ENCODE measurements at regions not wholly inside any gene's neighbourhood (a gene's known extent, or its start where the extent isn't known, plus 50 kb on each side); places are given as distances from the start of the nearest gene placed in this dataset.

DNA sequence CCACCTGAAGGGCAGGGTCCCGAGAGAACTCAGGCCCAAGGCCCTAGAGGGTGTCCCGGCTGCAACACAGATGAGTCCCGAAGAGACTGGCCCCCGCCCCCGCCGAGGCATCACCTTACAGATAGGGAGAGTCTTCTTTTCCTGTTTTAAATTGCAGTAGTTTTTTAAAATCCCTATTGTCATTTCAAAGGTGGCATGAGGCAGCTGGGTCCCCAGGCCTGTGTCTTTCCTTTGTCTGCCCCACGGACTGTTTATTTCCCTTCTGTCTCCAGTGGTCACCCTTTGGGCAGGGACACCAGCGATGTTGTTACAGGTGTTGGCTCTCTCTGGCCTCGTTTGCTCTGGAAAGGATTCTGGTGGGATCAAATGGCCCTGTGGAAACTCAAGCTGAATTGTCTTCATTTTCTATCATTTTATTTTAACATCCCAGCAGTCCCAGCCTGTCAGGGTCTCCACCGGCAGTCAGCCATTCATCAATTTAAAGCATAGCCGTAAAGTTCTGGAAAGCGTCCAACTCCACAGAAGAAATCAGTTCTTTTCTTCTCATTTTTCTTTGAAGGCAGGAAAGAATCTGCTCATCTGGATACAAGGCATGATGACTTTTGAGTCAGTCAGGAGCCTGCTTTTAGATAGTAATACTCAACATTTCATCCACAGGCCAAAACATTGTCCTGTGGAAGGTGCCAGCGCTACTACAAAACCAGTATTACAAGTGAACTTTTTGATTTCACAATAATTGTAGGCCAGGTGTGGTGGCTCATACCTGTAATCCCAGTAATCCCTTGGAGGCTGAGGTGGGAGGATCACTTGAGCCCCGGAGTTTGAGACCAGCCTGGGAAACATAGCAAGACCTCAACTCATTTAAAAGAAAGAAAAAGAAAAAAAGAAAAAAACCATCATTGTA, 96.2 kb downstream of the HES1 start:
- no peaks in the 10 kb centered on the region for H3K27me3 ChIP-seq
- H3K9me3 ChIP-seq: no peaks in the 10 kb centered on the region
- DNase-seq: no peak
- no peaks in the 10 kb centered on the region for H3K4me1 ChIP-seq
- no peak overlapping the region for H3K4me3 ChIP-seq
- no peak overlapping the region for H3K27ac ChIP-seq
- no peaks in the 10 kb centered on the region for H3K36me3 ChIP-seq
- TF ChIP-seq, protein P1, sequence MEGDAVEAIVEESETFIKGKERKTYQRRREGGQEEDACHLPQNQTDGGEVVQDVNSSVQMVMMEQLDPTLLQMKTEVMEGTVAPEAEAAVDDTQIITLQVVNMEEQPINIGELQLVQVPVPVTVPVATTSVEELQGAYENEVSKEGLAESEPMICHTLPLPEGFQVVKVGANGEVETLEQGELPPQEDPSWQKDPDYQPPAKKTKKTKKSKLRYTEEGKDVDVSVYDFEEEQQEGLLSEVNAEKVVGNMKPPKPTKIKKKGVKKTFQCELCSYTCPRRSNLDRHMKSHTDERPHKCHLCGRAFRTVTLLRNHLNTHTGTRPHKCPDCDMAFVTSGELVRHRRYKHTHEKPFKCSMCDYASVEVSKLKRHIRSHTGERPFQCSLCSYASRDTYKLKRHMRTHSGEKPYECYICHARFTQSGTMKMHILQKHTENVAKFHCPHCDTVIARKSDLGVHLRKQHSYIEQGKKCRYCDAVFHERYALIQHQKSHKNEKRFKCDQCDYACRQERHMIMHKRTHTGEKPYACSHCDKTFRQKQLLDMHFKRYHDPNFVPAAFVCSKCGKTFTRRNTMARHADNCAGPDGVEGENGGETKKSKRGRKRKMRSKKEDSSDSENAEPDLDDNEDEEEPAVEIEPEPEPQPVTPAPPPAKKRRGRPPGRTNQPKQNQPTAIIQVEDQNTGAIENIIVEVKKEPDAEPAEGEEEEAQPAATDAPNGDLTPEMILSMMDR (IDR thresholded peaks at IDR 0.05): no peak
- TF ChIP-seq POLR2A (IDR thresholded peaks at IDR 0.05): no peak

DNA sequence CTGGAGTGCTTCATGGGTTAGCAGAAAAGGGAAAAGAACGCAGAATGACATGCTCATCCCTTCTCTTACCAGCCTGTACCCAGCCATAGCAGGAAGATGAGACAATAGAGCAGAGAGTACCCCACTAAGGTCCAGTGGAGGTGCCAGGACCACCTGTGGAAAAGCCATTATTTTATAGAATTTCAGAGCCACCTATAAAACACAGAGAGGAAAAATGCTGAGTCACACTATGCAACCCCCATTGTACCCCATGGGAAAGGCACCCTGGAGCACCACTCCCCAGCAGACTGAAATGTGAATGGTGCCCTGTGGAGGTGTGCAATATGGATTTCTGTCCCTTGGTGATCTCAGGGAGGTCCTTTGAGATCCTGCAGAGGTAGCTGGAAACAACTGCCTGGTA, 97.2 kb downstream of the HES1 start:
- no peak for TF ChIP-seq POLR2A (IDR thresholded peaks at IDR 0.05)
- TF ChIP-seq, protein P1 (IDR thresholded peaks at IDR 0.05): no peak
- Histone ChIP-seq H3K36me3 (no peaks in the 10 kb centered on the region), H3K27me3 (no peaks in the 10 kb centered on the region), H3K4me3 (no peak overlapping the region), H3K4me1 (no peaks in the 10 kb centered on the region), H3K9me3 (no peaks in the 10 kb centered on the region), H3K27ac (no peak overlapping the region)
- no peak for DNase-seq

DNA sequence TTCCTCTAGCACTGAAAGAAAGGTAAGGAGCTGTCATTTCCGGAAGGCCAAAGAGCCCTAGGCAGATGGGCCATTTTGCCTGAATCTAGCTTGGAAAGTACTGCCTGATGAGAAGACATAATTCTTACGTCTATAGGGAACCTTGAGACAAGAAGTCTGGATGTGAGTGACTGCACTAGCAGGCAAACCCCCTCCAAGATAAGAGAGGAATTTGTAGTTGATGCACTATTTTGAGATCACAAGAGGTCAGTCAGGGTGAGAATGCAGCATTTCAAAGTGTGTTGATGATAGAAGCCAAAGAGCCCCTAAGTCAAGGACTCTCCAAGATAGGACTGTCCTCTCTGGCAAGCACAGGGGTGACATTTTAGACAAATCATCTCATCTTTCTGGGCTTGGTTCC, 99.2 kb downstream of the HES1 start:
- Histone ChIP-seq H3K9me3 (no peaks in the 10 kb centered on the region), H3K4me1 (no peaks in the 10 kb centered on the region), H3K36me3 (no peaks in the 10 kb centered on the region), H3K27me3 (no peaks in the 10 kb centered on the region), H3K27ac (no peak overlapping the region), H3K4me3 (no peak overlapping the region)
- no peak for DNase-seq
- TF ChIP-seq, protein P1 (IDR thresholded peaks at IDR 0.05): no peak
- TF ChIP-seq POLR2A (IDR thresholded peaks at IDR 0.05): no peak

DNA sequence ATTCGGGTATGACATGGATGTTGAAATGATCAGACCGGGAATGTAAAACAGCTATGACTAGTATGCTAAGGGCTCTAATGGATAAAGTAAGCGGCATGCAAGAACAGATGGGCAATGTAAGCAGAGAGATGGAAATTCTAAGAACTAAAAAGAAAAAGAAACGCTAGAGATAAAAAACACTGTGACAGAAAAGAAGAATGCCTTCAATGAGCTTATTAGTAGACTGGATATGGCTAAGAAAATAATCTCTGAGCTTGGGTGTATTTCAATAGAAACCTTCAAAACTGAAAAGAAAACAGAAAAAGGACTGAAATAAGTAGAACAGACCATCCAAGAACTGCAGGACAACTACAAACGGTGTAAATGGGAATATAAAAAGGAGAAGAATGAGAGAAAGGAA, 101.2 kb downstream of the HES1 start:
- Histone ChIP-seq H3K4me3 (no peak overlapping the region), H3K27ac (no peak overlapping the region), H3K36me3 (no peaks in the 10 kb centered on the region), H3K9me3 (no peaks in the 10 kb centered on the region), H3K4me1 (no peaks in the 10 kb centered on the region), H3K27me3 (no peaks in the 10 kb centered on the region)
- no peak for DNase-seq
- TF ChIP-seq, protein P1 (IDR thresholded peaks at IDR 0.05): no peak
- no peak for TF ChIP-seq POLR2A (IDR thresholded peaks at IDR 0.05)

DNA sequence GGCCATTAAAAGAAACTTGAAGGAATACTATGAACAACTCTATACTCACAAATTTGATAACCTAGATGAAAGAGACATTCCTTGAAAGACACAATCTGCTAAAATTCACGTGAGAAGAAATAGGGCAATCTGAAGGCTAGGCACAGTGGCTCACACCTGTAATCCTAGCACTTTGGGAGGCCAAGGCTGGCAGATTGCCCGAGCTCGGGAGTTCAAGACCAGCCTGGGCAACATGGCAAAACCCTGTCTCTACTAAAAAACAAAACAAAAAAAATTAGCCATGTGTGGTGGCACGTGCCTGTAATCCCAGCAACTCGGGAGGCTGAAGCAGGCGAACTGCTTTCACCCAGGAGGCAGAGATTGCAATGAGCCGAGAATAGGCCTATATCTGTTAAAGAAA, 104.8 kb downstream of the HES1 start:
- Histone ChIP-seq H3K27ac (no peak overlapping the region), H3K4me1 (no peaks in the 10 kb centered on the region), H3K36me3 (no peaks in the 10 kb centered on the region), H3K9me3 (no peaks in the 10 kb centered on the region), H3K4me3 (no peak overlapping the region), H3K27me3 (no peaks in the 10 kb centered on the region)
- DNase-seq: no peak
- TF ChIP-seq POLR2A (IDR thresholded peaks at IDR 0.05): no peak
- TF ChIP-seq, protein P1 (IDR thresholded peaks at IDR 0.05): no peak
